ENCODE measurements at regions not wholly inside any gene's neighbourhood (a gene's known extent, or its start where the extent isn't known, plus 50 kb on each side); places are given as distances from the start of the nearest gene placed in this dataset.

DNA sequence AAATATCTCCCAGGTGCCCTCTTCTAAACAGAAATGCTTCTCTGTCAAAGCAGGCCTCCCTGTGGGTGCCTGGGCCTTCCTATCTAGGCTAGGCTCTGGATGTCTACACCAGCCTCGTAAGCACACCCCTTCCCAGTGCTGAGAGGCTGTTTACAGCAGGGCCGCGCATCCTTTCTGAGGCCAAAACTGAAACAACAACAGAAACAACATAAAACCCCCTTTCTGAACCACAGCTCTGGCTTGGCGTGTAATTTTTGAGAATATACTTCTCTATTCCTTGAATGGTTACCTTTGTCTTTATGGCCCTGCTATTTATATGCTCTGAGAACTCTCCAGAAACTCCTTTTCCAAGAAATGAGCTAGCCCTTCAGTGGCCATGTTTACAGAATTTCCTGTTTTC is 118.4 kb downstream of the BCL2L11 start:
- no peak for DNase-seq
- Histone ChIP-seq H3K36me3 (ENCODE audit: low read depth, missing control alignments) (no peaks in the 10 kb centered on the region), H3K4me3 (no peak overlapping the region), H3K4me1 (no peaks in the 10 kb centered on the region), H3K9me3 (no peaks in the 10 kb centered on the region), H3K27me3 (no peaks in the 10 kb centered on the region), H3K27ac (no peak overlapping the region)
- intact Hi-C loops (cut with DNase I; ENCODE audit: low total_unique reads) = no loop called here
- WGBS, 2 donors = 91 to 94% methylated on average over 4 of the region's 4 CpGs
- TF ChIP-seq, protein P1, sequence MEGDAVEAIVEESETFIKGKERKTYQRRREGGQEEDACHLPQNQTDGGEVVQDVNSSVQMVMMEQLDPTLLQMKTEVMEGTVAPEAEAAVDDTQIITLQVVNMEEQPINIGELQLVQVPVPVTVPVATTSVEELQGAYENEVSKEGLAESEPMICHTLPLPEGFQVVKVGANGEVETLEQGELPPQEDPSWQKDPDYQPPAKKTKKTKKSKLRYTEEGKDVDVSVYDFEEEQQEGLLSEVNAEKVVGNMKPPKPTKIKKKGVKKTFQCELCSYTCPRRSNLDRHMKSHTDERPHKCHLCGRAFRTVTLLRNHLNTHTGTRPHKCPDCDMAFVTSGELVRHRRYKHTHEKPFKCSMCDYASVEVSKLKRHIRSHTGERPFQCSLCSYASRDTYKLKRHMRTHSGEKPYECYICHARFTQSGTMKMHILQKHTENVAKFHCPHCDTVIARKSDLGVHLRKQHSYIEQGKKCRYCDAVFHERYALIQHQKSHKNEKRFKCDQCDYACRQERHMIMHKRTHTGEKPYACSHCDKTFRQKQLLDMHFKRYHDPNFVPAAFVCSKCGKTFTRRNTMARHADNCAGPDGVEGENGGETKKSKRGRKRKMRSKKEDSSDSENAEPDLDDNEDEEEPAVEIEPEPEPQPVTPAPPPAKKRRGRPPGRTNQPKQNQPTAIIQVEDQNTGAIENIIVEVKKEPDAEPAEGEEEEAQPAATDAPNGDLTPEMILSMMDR (IDR thresholded peaks at IDR 0.05) = no peak

DNA sequence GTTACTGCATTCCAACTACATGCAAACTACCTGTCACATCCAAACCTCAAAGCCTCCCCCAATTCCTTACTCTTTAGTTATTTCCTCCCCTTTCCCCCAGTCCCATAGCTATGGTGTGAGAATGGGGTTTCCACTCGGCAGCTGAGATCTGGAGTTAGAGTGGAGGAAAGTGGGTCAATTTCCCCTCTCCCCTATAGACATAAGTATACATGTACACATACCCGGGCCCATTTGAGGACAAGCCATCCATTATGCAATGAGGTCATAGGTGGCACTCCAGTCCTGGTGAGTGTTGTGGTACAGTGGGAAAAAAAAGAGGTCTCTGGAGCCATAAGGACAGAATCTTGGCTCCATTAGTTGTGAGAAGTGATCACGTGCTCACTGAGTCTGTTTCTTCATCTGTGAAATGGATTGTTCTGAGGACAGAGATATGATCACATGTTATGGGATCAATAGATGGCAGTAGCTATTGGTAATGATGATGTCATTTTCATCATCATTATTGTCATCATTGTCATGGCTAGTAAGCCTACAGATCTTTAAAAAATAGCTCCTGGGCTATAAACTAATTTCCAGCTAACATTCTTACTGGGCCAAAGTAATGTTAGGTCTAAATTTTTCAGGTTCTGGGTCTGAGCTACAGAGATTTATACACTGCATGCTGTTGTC is 119.0 kb downstream of the BCL2L11 start:
- no peak for DNase-seq
- WGBS, 2 donors = 96 to 97% methylated on average over 3 of the region's 3 CpGs
- Histone ChIP-seq H3K9me3 (no peaks in the 10 kb centered on the region), H3K27me3 (no peaks in the 10 kb centered on the region), H3K36me3 (ENCODE audit: low read depth, missing control alignments) (no peaks in the 10 kb centered on the region), H3K27ac (no peak overlapping the region), H3K4me3 (no peak overlapping the region), H3K4me1 (no peaks in the 10 kb centered on the region)
- intact Hi-C loops (cut with DNase I; ENCODE audit: low total_unique reads) = no loop called here
- no peak for TF ChIP-seq POLR2A (IDR thresholded peaks at IDR 0.05)
- TF ChIP-seq, protein P1 (IDR thresholded peaks at IDR 0.05) = no peak

DNA sequence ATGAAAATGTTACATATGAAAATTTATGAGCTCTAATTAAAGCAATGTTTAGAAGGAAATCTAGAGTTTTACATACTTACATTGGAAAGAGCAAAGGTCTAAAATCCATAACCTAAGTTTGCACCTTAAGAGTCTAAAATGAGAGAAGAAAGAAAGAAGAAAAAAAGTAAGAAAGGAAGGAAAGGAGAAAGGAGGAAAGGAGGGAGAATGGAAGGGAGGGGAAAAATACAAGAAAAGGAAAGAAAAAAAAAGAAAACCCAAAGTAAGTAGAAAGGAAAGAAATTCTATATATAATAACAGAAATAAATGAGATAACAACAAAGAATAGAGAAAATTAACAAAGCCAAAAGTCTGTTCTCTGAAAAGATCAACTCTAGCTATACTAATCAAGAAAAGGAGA is 122.6 kb downstream of the BCL2L11 start:
- no peak for DNase-seq
- Histone ChIP-seq H3K27ac (no peak overlapping the region), H3K4me3 (no peak overlapping the region), H3K4me1 (no peaks in the 10 kb centered on the region), H3K36me3 (ENCODE audit: low read depth, missing control alignments) (no peaks in the 10 kb centered on the region), H3K9me3 (no peaks in the 10 kb centered on the region), H3K27me3 (no peaks in the 10 kb centered on the region)
- intact Hi-C loops (cut with DNase I; ENCODE audit: low total_unique reads) = no loop called here
- no peak for TF ChIP-seq POLR2A (IDR thresholded peaks at IDR 0.05)

DNA sequence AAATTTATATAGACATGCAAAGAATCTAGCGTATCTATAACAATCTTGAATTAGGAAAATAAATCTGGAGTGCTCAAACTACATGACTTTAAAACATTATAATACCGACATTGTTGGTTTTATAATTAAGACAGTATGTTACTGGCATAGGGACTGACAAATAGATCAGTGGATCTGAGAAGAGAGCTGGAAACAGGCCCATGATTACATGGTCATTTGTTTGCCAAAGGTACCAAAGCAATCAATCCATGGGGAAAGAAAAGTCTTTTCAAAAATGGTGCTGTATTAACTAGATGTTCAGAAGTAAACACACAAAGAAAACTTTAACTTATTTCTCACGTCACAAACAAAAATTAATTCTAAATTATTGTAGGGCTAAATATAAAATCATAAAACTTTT is 124.2 kb downstream of the BCL2L11 start:
- 94 to 98% methylated on average over 3 of the region's 3 CpGs for WGBS, 2 donors
- TF ChIP-seq POLR2A (IDR thresholded peaks at IDR 0.05) = no peak
- TF ChIP-seq, protein P1 (IDR thresholded peaks at IDR 0.05) = no peak
- no peak overlapping the region for H3K4me3 ChIP-seq
- no peaks in the 10 kb centered on the region for H3K36me3 ChIP-seq (ENCODE audit: low read depth, missing control alignments)
- no peak for DNase-seq
- no peaks in the 10 kb centered on the region for H3K4me1 ChIP-seq
- intact Hi-C loops (cut with DNase I; ENCODE audit: low total_unique reads) = no loop called here
- no peak overlapping the region for H3K27ac ChIP-seq
- no peaks in the 10 kb centered on the region for H3K27me3 ChIP-seq
- no peaks in the 10 kb centered on the region for H3K9me3 ChIP-seq

DNA sequence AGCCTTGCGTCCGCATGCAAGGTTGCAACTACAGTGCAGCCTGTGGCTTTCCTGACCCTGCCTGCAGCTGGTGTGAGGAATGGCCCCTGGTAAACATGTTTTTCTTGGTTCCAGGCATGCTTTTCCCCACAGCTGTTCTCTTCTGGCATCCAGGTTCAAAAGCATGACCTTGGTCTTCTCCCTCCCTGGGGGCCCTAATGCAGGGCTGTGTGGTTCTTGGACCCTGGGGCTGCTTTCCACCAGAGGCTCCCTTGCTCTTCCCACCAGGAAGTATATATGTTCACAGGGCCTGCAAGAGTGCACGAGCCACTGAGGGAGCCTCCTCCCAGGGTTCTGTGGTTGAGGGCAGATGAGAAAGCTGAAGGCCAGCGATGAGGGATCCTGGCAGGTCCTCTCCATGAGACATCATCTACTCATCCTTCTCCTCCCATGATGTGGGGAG is 125.9 kb downstream of the BCL2L11 start:
- Histone ChIP-seq H3K36me3 (ENCODE audit: low read depth, missing control alignments) (no peaks in the 10 kb centered on the region), H3K4me3 (no peak overlapping the region), H3K9me3 (no peaks in the 10 kb centered on the region), H3K27ac (no peak overlapping the region), H3K4me1 (no peaks in the 10 kb centered on the region), H3K27me3 (no peaks in the 10 kb centered on the region)
- DNase-seq = no peak
- no peak for TF ChIP-seq POLR2A (IDR thresholded peaks at IDR 0.05)
- TF ChIP-seq, protein P1 (IDR thresholded peaks at IDR 0.05) = no peak
- WGBS, 2 donors = 66 to 85% methylated on average over 2 to 4 of the region's 4 CpGs
- intact Hi-C loops (cut with DNase I; ENCODE audit: low total_unique reads) = no loop called here
